ENCODE measurements at regions not wholly inside any gene's neighbourhood (a gene's known extent, or its start where the extent isn't known, plus 50 kb on each side); places are given as distances from the start of the nearest gene placed in this dataset.

GRCh38 chr15:46293550-46293949 lies 658.7 kb downstream of the SQOR start:
- DNase-seq (ENCODE audit: low read depth), result no peak
- H3K4me3 ChIP-seq (ENCODE audit: control insufficient read depth, low read depth, low read length), result no peak overlapping the region
- TF ChIP-seq CTCF (conservative IDR thresholded peaks at IDR 0.05; ENCODE audit: control insufficient read depth, insufficient read depth, low read depth, low read length), result no peak

GRCh38 chr15:46296002-46296401 lies 661.2 kb downstream of the SQOR start:
- no peak overlapping the region for H3K4me3 ChIP-seq (ENCODE audit: control insufficient read depth, low read depth, low read length)
- DNase-seq (ENCODE audit: low read depth), result no peak
- no peak for TF ChIP-seq CTCF (conservative IDR thresholded peaks at IDR 0.05; ENCODE audit: control insufficient read depth, insufficient read depth, low read depth, low read length)

GRCh38 chr15:46296797-46297196 lies 662.0 kb downstream of the SQOR start:
- no peak overlapping the region for H3K4me3 ChIP-seq (ENCODE audit: control insufficient read depth, low read depth, low read length)
- no peak for TF ChIP-seq CTCF (conservative IDR thresholded peaks at IDR 0.05; ENCODE audit: control insufficient read depth, insufficient read depth, low read depth, low read length)
- no peak for DNase-seq (ENCODE audit: low read depth)

GRCh38 chr15:46297766-46298165 lies 662.9 kb downstream of the SQOR start:
- no peak for TF ChIP-seq CTCF (conservative IDR thresholded peaks at IDR 0.05; ENCODE audit: control insufficient read depth, insufficient read depth, low read depth, low read length)
- DNase-seq (ENCODE audit: low read depth), result no peak
- no peak overlapping the region for H3K4me3 ChIP-seq (ENCODE audit: control insufficient read depth, low read depth, low read length)

- H3K4me3 ChIP-seq (ENCODE audit: control insufficient read depth, low read depth, low read length), result no peak overlapping the region
- DNase-seq (ENCODE audit: low read depth), result no peak
- TF ChIP-seq CTCF (conservative IDR thresholded peaks at IDR 0.05; ENCODE audit: control insufficient read depth, insufficient read depth, low read depth, low read length), result no peak
These were observed 665.9 kb downstream of the SQOR start for GRCh38 chr15:46300716-46301115.

GRCh38 chr15:46301291-46301690 lies 666.5 kb downstream of the SQOR start:
- no peak overlapping the region for H3K4me3 ChIP-seq (ENCODE audit: control insufficient read depth, low read depth, low read length)
- no peak for TF ChIP-seq CTCF (conservative IDR thresholded peaks at IDR 0.05; ENCODE audit: control insufficient read depth, insufficient read depth, low read depth, low read length)
- no peak for DNase-seq (ENCODE audit: low read depth)

- no peak for DNase-seq (ENCODE audit: low read depth)
- H3K4me3 ChIP-seq (ENCODE audit: control insufficient read depth, low read depth, low read length), result no peak overlapping the region
- TF ChIP-seq CTCF (conservative IDR thresholded peaks at IDR 0.05; ENCODE audit: control insufficient read depth, insufficient read depth, low read depth, low read length), result no peak
These were observed 667.0 kb downstream of the SQOR start for GRCh38 chr15:46301826-46302225.
